ENCODE measurements at regions not wholly inside any gene's neighbourhood (a gene's known extent, or its start where the extent isn't known, plus 50 kb on each side); places are given as distances from the start of the nearest gene placed in this dataset.

DNA sequence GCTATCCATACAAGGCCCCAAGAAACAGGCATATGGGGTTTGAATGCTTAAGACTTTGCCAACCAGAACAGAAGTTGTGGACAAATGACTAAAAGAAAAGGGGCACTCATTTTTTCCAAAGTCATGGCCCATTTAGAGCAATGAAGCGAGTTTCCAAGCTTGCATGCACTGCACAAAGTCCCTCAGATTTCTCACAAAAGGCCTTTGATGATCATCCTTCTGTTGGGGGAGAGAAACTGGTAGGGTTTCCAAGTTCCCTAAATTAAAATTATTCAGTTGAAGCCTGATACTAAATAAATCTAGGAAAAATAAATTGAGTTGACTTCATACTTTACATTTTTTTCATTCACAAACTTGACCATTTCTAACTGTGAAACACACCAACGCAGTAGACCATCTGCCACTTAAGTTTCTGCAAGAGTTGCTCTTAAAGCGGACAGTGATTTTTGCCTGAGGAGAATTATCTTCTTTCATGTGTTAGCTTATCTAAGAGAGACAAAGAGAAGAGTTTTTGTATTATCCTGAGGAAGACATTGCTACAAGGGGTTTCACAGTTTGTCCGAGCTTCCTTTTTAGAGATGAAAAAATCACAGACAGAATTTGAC is 139.2 kb downstream of the SEC16B start:
- WGBS = 93% methylated on average over 4 of the region's 4 CpGs
- Histone ChIP-seq H3K27ac (ENCODE audit: low read depth in 1 of 2, low read length in 2 of 2) (no peak overlapping the region), H3K9me3 (ENCODE audit: control insufficient read depth in 4 of 4, low read length in 3 of 4) (peaks cover 0 to 3% (median 1%) of the 10 kb centered on the region in 4 donors), H3K9ac (ENCODE audit: low read depth in 1 of 2, low read length in 2 of 2) (no peak overlapping the region), H3K27me3 (ENCODE audit: control insufficient read depth in 4 of 4, insufficient read depth in 4 of 4, low read length in 3 of 4) (no peaks in the 10 kb centered on the region), H3K4me3 (ENCODE audit: low read depth in 1 of 3, low read length in 3 of 3) (no peak overlapping the region), H3K36me3 (ENCODE audit: control insufficient read depth in 4 of 4, insufficient read depth in 3 of 4, low read depth in 1 of 4, low read length in 3 of 4) (no peaks in the 10 kb centered on the region), H3K4me1 (ENCODE audit: control insufficient read depth in 4 of 4, insufficient read depth in 4 of 4, low read length in 3 of 4) (no peaks in the 10 kb centered on the region)
- DNase-seq (ENCODE audit: low spot score) = no peak
- no peak for TF ChIP-seq FOXA1 (IDR thresholded peaks at IDR 0.05)
- TF ChIP-seq SP1 (IDR thresholded peaks at IDR 0.05) = no peak
- TF ChIP-seq RAD21 (IDR thresholded peaks at IDR 0.05) = no peak
- no peak for TF ChIP-seq NR2F2 (IDR thresholded peaks at IDR 0.05)
- TF ChIP-seq HNF4A (conservative IDR thresholded peaks at IDR 0.05) = no peak
- no peak for TF ChIP-seq HNF4G (IDR thresholded peaks at IDR 0.05)
- TF ChIP-seq FOXA2 (IDR thresholded peaks at IDR 0.05) = no peak
- TF ChIP-seq, protein P1, sequence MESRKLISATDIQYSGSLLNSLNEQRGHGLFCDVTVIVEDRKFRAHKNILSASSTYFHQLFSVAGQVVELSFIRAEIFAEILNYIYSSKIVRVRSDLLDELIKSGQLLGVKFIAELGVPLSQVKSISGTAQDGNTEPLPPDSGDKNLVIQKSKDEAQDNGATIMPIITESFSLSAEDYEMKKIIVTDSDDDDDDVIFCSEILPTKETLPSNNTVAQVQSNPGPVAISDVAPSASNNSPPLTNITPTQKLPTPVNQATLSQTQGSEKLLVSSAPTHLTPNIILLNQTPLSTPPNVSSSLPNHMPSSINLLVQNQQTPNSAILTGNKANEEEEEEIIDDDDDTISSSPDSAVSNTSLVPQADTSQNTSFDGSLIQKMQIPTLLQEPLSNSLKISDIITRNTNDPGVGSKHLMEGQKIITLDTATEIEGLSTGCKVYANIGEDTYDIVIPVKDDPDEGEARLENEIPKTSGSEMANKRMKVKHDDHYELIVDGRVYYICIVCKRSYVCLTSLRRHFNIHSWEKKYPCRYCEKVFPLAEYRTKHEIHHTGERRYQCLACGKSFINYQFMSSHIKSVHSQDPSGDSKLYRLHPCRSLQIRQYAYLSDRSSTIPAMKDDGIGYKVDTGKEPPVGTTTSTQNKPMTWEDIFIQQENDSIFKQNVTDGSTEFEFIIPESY (IDR thresholded peaks at IDR 0.05) = no peak
- TF ChIP-seq, protein P2, sequence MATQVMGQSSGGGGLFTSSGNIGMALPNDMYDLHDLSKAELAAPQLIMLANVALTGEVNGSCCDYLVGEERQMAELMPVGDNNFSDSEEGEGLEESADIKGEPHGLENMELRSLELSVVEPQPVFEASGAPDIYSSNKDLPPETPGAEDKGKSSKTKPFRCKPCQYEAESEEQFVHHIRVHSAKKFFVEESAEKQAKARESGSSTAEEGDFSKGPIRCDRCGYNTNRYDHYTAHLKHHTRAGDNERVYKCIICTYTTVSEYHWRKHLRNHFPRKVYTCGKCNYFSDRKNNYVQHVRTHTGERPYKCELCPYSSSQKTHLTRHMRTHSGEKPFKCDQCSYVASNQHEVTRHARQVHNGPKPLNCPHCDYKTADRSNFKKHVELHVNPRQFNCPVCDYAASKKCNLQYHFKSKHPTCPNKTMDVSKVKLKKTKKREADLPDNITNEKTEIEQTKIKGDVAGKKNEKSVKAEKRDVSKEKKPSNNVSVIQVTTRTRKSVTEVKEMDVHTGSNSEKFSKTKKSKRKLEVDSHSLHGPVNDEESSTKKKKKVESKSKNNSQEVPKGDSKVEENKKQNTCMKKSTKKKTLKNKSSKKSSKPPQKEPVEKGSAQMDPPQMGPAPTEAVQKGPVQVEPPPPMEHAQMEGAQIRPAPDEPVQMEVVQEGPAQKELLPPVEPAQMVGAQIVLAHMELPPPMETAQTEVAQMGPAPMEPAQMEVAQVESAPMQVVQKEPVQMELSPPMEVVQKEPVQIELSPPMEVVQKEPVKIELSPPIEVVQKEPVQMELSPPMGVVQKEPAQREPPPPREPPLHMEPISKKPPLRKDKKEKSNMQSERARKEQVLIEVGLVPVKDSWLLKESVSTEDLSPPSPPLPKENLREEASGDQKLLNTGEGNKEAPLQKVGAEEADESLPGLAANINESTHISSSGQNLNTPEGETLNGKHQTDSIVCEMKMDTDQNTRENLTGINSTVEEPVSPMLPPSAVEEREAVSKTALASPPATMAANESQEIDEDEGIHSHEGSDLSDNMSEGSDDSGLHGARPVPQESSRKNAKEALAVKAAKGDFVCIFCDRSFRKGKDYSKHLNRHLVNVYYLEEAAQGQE (IDR thresholded peaks at IDR 0.05) = no peak
- no peak for TF ChIP-seq JUND (IDR thresholded peaks at IDR 0.05)
- no peak for TF ChIP-seq YY1 (IDR thresholded peaks at IDR 0.05)
- TF ChIP-seq, protein P3, sequence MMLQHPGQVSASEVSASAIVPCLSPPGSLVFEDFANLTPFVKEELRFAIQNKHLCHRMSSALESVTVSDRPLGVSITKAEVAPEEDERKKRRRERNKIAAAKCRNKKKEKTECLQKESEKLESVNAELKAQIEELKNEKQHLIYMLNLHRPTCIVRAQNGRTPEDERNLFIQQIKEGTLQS (IDR thresholded peaks at IDR 0.05) = no peak
- no peak for TF ChIP-seq TAF1 (conservative IDR thresholded peaks at IDR 0.05)
- TF ChIP-seq, protein P4, sequence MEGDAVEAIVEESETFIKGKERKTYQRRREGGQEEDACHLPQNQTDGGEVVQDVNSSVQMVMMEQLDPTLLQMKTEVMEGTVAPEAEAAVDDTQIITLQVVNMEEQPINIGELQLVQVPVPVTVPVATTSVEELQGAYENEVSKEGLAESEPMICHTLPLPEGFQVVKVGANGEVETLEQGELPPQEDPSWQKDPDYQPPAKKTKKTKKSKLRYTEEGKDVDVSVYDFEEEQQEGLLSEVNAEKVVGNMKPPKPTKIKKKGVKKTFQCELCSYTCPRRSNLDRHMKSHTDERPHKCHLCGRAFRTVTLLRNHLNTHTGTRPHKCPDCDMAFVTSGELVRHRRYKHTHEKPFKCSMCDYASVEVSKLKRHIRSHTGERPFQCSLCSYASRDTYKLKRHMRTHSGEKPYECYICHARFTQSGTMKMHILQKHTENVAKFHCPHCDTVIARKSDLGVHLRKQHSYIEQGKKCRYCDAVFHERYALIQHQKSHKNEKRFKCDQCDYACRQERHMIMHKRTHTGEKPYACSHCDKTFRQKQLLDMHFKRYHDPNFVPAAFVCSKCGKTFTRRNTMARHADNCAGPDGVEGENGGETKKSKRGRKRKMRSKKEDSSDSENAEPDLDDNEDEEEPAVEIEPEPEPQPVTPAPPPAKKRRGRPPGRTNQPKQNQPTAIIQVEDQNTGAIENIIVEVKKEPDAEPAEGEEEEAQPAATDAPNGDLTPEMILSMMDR (IDR thresholded peaks at IDR 0.05; ENCODE audit: low read depth, low read length, missing input control) = no peak
- TF ChIP-seq RXRA (IDR thresholded peaks at IDR 0.05) = no peak
- no peak for TF ChIP-seq EGR1 (IDR thresholded peaks at IDR 0.05; ENCODE audit: low read depth in 2 of 2)
- TF ChIP-seq, protein P5, sequence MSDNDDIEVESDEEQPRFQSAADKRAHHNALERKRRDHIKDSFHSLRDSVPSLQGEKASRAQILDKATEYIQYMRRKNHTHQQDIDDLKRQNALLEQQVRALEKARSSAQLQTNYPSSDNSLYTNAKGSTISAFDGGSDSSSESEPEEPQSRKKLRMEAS (IDR thresholded peaks at IDR 0.05) = no peak
